Smooth muscle cell (in vitro differentiated cells): ENCODE measurements at regions not wholly inside any gene's neighbourhood (a gene's known extent, or its start where the extent isn't known, plus 50 kb on each side); places are given as distances from the start of the nearest gene placed in this dataset.

Source experiments
- DNase-seq: peaks from one replicate; lab custom pipeline; 2025; ENCODE audit not compliant: unreplicated experiment; lab: John Stamatoyannopoulos, UW
- H2AFZ ChIP-seq: fragments of 200-600 bp; sonication (generic); 2 replicates; pipeline ENCODE4 v1.6.0; 2016; ENCODE audit warnings: antibody characterized with exemption, low read depth, mild to moderate bottlenecking
- H3F3A ChIP-seq: fragments of 200-600 bp; sonication (generic); 2 replicates; pipeline ENCODE4 v1.6.0; 2017; ENCODE audit warnings: antibody characterized with exemption, low read depth
- H3K27ac ChIP-seq: fragments of 200-600 bp; sonication (generic); 2 replicates; pipeline ENCODE4 v1.5.1; 2016; ENCODE audit warnings: low read depth, mild to moderate bottlenecking
- H3K27me3 ChIP-seq: fragments of 200-600 bp; sonication (generic); 2 replicates; pipeline ENCODE4 v1.6.1; 2016; ENCODE audit warnings: low read depth, mild to moderate bottlenecking
- H3K36me3 ChIP-seq: fragments of 200-600 bp; sonication (generic); 2 replicates; pipeline ENCODE4 v1.5.1; 2016; ENCODE audit warnings: low read depth
- H3K4me1 ChIP-seq: fragments of 200-600 bp; sonication (generic); 2 replicates; pipeline ENCODE4 v1.5.1; 2016; ENCODE audit warnings: low read depth
- H3K4me2 ChIP-seq: fragments of 200-600 bp; sonication (generic); 2 replicates; pipeline ENCODE4 v1.6.0; 2016; ENCODE audit warnings: mild to moderate bottlenecking
- H3K4me3 ChIP-seq: fragments of 200-600 bp; sonication (generic); 2 replicates; pipeline ENCODE4 v1.5.1; 2016; ENCODE audit warnings: mild to moderate bottlenecking
- H3K79me2 ChIP-seq: fragments of 200-600 bp; sonication (generic); 2 replicates; pipeline ENCODE4 v1.6.0; 2016; ENCODE audit warnings: low read depth, mild to moderate bottlenecking
- H3K9ac ChIP-seq: fragments of 200-600 bp; sonication (generic); 2 replicates; pipeline ENCODE4 v1.6.0; 2016; ENCODE audit warnings: low read depth
- H3K9me3 ChIP-seq: fragments of 200-600 bp; sonication (generic); replicated peaks from 2 replicates; pipeline ENCODE4 v1.5.1; 2016; ENCODE audit warnings: low read depth
- H4K20me1 ChIP-seq: fragments of 200-600 bp; sonication (generic); 2 replicates; pipeline ENCODE4 v1.6.0; 2016; ENCODE audit warnings: low read depth
- CTCF ChIP-seq: fragments of 200-600 bp; sonication (generic); IDR thresholded peaks from 2 replicates; pipeline ENCODE4 v1.5.1; 2017; ENCODE audit warnings: borderline replicate concordance, mild to moderate bottlenecking, antibody characterized with exemption; ENCODE audit not compliant: insufficient read depth, poor library complexity, severe bottlenecking
- WGBS: methylation state at CpG from one replicate; pipeline ENCODE4 v1.1.7; 2016; ENCODE audit warnings: low lambda C conversion rate; 5-methylcytosine and 5-hydroxymethylcytosine counted together

GRCh38 chr2:204282525-204282924, 262.8 kb upstream of the PARD3B start:
- H3K4me1 ChIP-seq: peaks cover 12% of the 10 kb centered on the region
- H4K20me1 ChIP-seq: no peaks in the 10 kb centered on the region
- no peak overlapping the region for H3K4me3 ChIP-seq
- H3K79me2 ChIP-seq: no peaks in the 10 kb centered on the region
- no peaks in the 10 kb centered on the region for H3K9me3 ChIP-seq
- 35% methylated on average over 4 of the region's 4 CpGs for WGBS
- H3K9ac ChIP-seq: no peak overlapping the region
- DNase-seq: no peak
- no peak for TF ChIP-seq CTCF
- H3K27me3 ChIP-seq: peaks cover 7% of the 10 kb centered on the region
- no peaks in the 10 kb centered on the region for H3K36me3 ChIP-seq
- H3F3A ChIP-seq: no peaks in the 10 kb centered on the region
- H3K4me2 ChIP-seq: no peak overlapping the region
- H3K27ac ChIP-seq: no peak overlapping the region
- H2AFZ ChIP-seq: no peak overlapping the region

- peaks cover 3% of the 10 kb centered on the region for H3K27me3 ChIP-seq
- no peaks in the 10 kb centered on the region for H4K20me1 ChIP-seq
- H3K4me1 ChIP-seq: peaks cover 9% of the 10 kb centered on the region
- H3K4me2 ChIP-seq: no peak overlapping the region
- H3K9me3 ChIP-seq: no peaks in the 10 kb centered on the region
- no peak overlapping the region for H3K9ac ChIP-seq
- no peak overlapping the region for H3K27ac ChIP-seq
- no peak overlapping the region for H3K4me3 ChIP-seq
- no peak overlapping the region for H2AFZ ChIP-seq
- TF ChIP-seq CTCF: no peak
- no peaks in the 10 kb centered on the region for H3K36me3 ChIP-seq
- DNase-seq: no peak
- no peaks in the 10 kb centered on the region for H3K79me2 ChIP-seq
- H3F3A ChIP-seq: no peaks in the 10 kb centered on the region
- WGBS: 90% methylated on average over 1 of the region's 1 CpG
These were observed 256.2 kb upstream of the PARD3B start for GRCh38 chr2:204289066-204289465.

GRCh38 chr2:204292439-204292838, 252.8 kb upstream of the PARD3B start:
- Histone ChIP-seq H3K36me3 (no peaks in the 10 kb centered on the region), H3K4me3 (no peak overlapping the region), H3K4me1 (peaks cover 13% of the 10 kb centered on the region), H3K4me2 (no peak overlapping the region), H3K79me2 (no peaks in the 10 kb centered on the region), H3F3A (no peaks in the 10 kb centered on the region), H2AFZ (no peak overlapping the region), H3K9ac (no peak overlapping the region), H3K27ac (no peak overlapping the region), H4K20me1 (no peaks in the 10 kb centered on the region), H3K9me3 (no peaks in the 10 kb centered on the region), H3K27me3 (no peaks in the 10 kb centered on the region)
- WGBS: 93% methylated on average over 4 of the region's 4 CpGs
- no peak for TF ChIP-seq CTCF
- no peak for DNase-seq

- Histone ChIP-seq H3K27ac (no peak overlapping the region), H3K27me3 (no peaks in the 10 kb centered on the region), H3K36me3 (no peaks in the 10 kb centered on the region), H3K4me3 (no peak overlapping the region), H2AFZ (no peak overlapping the region), H3K9me3 (no peaks in the 10 kb centered on the region), H3F3A (no peaks in the 10 kb centered on the region), H3K4me2 (no peak overlapping the region), H4K20me1 (no peaks in the 10 kb centered on the region), H3K4me1 (peaks cover 13% of the 10 kb centered on the region), H3K9ac (no peak overlapping the region), H3K79me2 (no peaks in the 10 kb centered on the region)
- DNase-seq: no peak
- no peak for TF ChIP-seq CTCF
- 87% methylated on average over 4 of the region's 4 CpGs for WGBS
These were observed 251.2 kb upstream of the PARD3B start for GRCh38 chr2:204293884-204294747.
